Colonic mucosa (tissue), 4 donors: ENCODE measurements at regions not wholly inside any gene's neighbourhood (a gene's known extent, or its start where the extent isn't known, plus 50 kb on each side); places are given as distances from the start of the nearest gene placed in this dataset.

ENCODE experiments used
- DNase-seq: peaks from one replicate; pipeline ENCODE4 v3.0.0-alpha.2; 2020
- H3K27ac ChIP-seq: fragments of 200-600 bp; one replicate; pipeline ENCODE4 v1.8.0; 2021
- H3K27me3 ChIP-seq: fragments of 200-600 bp; one replicate; pipeline ENCODE4 v1.8.0; 2021
- H3K36me3 ChIP-seq: fragments of 200-600 bp; one replicate; pipeline ENCODE4 v1.8.0; 2021
- H3K4me1 ChIP-seq: fragments of 200-600 bp; one replicate; pipeline ENCODE4 v1.8.0; 2021; ENCODE audit warnings: mild to moderate bottlenecking
- H3K4me3 ChIP-seq: fragments of 200-600 bp; one replicate; pipeline ENCODE4 v1.8.0; 2021
- H3K9ac ChIP-seq, 2 donors: one replicate each; pipeline ENCODE4 v1.7.0; 2013; ENCODE audit warnings: control low read depth in 2 of 2, low read depth in 2 of 2, low read length in 2 of 2
- H3K9me3 ChIP-seq: fragments of 200-600 bp; one replicate; pipeline ENCODE4 v1.8.0; 2021
- intact Hi-C: fragments of 100-400 bp; cut with DNase I; formaldehyde crosslinking; loops from one replicate; pipeline ENCODE4 v1.14.1; 2022
- TF ChIP-seq, protein P1 (sequence below): fragments of 200-600 bp; IDR thresholded peaks from one replicate; pipeline ENCODE4 v1.8.0; 2022; ENCODE audit warnings: antibody characterized with exemption, mild to moderate bottlenecking
- donor health status: healthy.
- donor health status: DM: no; HTN: no; CAD: no.
- donor health status: DM: no; HTN: no; CAD: no.

DNA sequence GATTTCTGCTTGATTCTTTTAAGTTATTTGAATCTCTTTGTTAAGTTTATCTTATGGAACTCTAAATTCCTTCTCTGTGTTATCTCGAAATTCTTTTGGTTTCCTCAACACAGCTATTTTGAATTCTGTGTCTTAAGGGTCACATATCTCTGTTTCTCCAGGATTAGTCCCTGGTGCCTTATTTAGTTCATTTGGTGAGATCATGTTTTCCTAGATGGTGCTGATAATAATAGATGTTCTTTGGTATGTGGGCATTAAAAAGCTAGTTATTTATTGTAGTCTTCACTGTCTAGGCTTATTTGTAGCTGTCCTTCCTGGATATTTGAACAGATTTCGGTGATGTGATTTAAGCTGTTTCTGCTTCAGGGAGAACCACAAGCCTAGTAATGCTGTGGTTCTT is 615.6 kb upstream of the NECTIN3 start:
- Histone ChIP-seq H3K27me3 (no peaks in the 10 kb centered on the region), H3K9ac (no peak overlapping the region), H3K27ac (no peak overlapping the region), H3K9me3 (no peaks in the 10 kb centered on the region), H3K36me3 (no peaks in the 10 kb centered on the region), H3K4me3 (no peak overlapping the region), H3K4me1 (no peaks in the 10 kb centered on the region)
- DNase-seq: no peak
- intact Hi-C loops: no loop called here
- TF ChIP-seq, protein P1, sequence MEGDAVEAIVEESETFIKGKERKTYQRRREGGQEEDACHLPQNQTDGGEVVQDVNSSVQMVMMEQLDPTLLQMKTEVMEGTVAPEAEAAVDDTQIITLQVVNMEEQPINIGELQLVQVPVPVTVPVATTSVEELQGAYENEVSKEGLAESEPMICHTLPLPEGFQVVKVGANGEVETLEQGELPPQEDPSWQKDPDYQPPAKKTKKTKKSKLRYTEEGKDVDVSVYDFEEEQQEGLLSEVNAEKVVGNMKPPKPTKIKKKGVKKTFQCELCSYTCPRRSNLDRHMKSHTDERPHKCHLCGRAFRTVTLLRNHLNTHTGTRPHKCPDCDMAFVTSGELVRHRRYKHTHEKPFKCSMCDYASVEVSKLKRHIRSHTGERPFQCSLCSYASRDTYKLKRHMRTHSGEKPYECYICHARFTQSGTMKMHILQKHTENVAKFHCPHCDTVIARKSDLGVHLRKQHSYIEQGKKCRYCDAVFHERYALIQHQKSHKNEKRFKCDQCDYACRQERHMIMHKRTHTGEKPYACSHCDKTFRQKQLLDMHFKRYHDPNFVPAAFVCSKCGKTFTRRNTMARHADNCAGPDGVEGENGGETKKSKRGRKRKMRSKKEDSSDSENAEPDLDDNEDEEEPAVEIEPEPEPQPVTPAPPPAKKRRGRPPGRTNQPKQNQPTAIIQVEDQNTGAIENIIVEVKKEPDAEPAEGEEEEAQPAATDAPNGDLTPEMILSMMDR: no peak

GRCh38 chr3:110456438-110457138 is 615.0 kb upstream of the NECTIN3 start:
- intact Hi-C loops: no loop called here
- Histone ChIP-seq H3K4me3 (no peak overlapping the region), H3K36me3 (no peaks in the 10 kb centered on the region), H3K9me3 (no peaks in the 10 kb centered on the region), H3K9ac (no peak overlapping the region), H3K4me1 (no peaks in the 10 kb centered on the region), H3K27ac (no peak overlapping the region), H3K27me3 (no peaks in the 10 kb centered on the region)
- TF ChIP-seq, protein P1: no peak
- no peak for DNase-seq

DNA sequence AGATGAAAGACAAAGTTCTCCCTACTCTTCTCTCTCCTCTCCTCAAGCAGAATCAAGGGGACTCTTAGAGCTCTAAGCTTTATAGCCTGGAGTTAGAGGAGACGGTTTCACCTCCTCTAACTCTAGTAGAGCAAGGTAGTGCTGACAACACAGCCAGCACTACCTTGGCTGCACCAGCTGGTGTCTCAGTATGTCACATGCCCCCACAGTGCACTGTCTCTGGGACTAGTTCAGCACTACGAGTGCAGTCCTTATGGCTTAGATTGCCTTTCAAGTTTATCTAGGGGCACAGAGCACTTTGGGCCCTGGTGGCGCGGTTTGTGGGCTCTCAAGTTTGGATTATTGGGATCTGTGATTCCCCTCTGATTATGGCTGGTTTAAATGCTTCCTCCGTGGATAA is 614.1 kb upstream of the NECTIN3 start:
- TF ChIP-seq, protein P1: no peak
- Histone ChIP-seq H3K9ac (no peak overlapping the region), H3K27ac (no peak overlapping the region), H3K36me3 (no peaks in the 10 kb centered on the region), H3K9me3 (no peaks in the 10 kb centered on the region), H3K4me1 (no peaks in the 10 kb centered on the region), H3K27me3 (no peaks in the 10 kb centered on the region), H3K4me3 (no peak overlapping the region)
- DNase-seq: no peak
- intact Hi-C loops: no loop called here

DNA sequence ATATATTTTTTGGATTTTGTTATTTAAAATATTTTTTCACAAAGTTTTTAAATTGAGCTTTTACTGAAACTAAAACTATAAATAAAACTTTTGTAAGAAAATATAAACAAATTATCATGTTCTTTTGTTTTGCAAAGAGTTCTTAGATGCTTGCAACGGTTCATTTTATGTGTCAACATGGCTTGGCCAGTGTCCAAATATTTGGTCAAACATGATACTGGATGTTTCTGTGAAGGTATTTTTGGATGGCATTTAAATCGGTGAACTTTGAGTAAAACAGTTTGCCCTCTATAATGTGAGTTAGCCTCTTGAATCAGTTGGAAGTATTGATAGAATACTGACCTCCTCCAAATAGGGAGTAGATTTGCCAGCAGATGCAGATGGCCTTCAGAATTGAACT is 612.6 kb upstream of the NECTIN3 start:
- no peaks in the 10 kb centered on the region for H3K4me1 ChIP-seq
- intact Hi-C loops: no loop called here
- H3K4me3 ChIP-seq: no peak overlapping the region
- no peaks in the 10 kb centered on the region for H3K9me3 ChIP-seq
- no peak overlapping the region for H3K9ac ChIP-seq
- no peak overlapping the region for H3K27ac ChIP-seq
- no peak for DNase-seq
- no peaks in the 10 kb centered on the region for H3K36me3 ChIP-seq
- H3K27me3 ChIP-seq: no peaks in the 10 kb centered on the region
- TF ChIP-seq, protein P1: no peak

GRCh38 chr3:110470310-110470709 is 601.3 kb upstream of the NECTIN3 start:
- no peak overlapping the region for H3K27ac ChIP-seq
- no peaks in the 10 kb centered on the region for H3K4me1 ChIP-seq
- H3K4me3 ChIP-seq: no peak overlapping the region
- TF ChIP-seq, protein P1: no peak
- no peak overlapping the region for H3K9ac ChIP-seq
- no peaks in the 10 kb centered on the region for H3K36me3 ChIP-seq
- no peaks in the 10 kb centered on the region for H3K9me3 ChIP-seq
- no peaks in the 10 kb centered on the region for H3K27me3 ChIP-seq
- no peak for DNase-seq
- intact Hi-C loops: no loop called here
